GM08714 (cell line): ENCODE measurements at regions not wholly inside any gene's neighbourhood (a gene's known extent, or its start where the extent isn't known, plus 50 kb on each side); places are given as distances from the start of the nearest gene placed in this dataset.
A peak's percentile ranks its signal among the peaks of the same experiment; 100 is the strongest.

ENCODE experiments used
- H3K4me3 ChIP-seq: fragments of 200-500 bp; sonication (Bioruptor generic); 2 replicates; pipeline ENCODE4 v1.5.1; 2014; ENCODE audit warnings: mild to moderate bottlenecking, low read length, inconsistent platforms
- ZNF274 ChIP-seq: IDR thresholded peaks from 2 replicates; pipeline ENCODE4 v1.6.1; 2012; ENCODE audit warnings: mild to moderate bottlenecking, low read depth, low read length

DNA sequence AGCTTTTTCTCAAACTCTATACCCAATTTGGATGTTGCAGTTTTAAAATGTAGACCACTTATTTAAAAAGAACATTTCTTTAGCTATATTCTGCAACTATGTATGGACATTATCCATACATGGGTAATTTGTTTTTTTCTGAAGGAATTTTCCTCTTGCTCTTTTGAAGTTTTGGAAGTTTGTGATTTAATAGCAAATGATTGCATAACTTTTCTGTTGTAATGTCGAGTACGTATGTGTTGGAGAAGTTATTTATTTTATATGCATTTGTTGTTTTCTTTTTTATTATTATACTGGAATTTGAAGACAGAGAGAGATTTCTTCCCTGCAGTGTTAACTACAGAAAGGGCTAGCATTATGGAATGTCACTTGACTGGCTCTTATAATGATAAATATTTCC, 207.7 kb upstream of the FANCL start:
- no peak for TF ChIP-seq ZNF274

DNA sequence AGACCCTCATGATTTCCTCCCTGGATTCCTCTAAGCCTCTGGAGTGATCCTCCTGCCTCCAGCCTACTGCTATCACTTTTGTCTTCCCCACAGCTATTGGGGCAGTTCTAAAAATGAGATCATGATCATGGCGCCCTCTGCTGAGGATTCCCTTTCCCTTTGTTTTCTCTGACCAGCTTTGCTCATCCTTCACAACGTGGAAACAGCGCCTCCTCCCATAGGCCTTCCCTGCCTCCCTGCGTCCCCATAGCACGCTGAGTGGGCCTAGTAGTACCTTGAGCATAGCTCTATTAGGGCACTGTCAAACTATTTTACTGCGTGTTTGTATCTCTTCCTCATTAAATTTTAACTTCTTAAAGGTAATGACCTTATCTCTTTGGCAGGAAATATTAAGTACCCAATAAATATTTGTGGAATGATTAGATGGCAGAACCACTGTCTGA, 207.0 kb upstream of the FANCL start:
- no peak overlapping the region for H3K4me3 ChIP-seq
- TF ChIP-seq ZNF274 = no peak

More for the DNA sequence above, 207.7 kb upstream of the FANCL start:
- H3K4me3 ChIP-seq = no peak overlapping the region

DNA sequence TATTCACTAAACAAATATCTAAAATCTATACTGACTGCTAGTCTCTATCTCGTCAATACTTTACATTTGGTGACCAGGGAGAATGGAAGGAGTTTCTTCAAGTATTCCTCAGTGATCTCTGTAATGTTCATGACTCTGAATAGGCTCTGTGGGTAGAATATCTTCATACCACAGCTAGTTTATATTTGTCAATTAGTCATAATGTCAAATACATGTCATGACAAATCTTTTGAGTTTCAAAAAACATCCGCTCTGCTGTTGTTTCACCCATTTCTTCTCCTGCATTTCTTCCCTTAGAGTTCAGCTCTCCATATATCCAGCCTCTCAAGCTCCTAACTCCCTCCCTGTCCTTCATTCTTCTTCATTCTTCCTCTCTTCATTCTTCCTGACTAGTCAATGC, 206.5 kb upstream of the FANCL start:
- no peak overlapping the region for H3K4me3 ChIP-seq
- no peak for TF ChIP-seq ZNF274

DNA sequence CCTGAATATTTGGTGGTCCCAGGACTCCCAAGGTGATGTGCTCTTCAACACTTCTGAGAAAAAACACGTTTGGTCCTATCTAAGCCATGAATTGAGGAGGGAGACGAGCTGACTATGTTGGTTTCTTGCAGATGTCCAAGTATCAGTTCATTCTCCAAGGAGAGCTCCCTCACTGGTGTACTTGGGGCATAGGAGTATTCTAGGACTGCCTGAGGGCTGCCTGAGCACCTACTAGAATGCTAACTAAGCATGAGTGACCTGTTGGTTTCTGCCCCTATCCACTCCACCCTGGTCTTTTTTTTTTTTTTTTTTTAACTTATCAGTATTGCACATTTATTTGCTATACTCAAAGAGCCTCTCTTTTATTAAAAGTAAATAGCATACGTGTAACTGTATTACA, 200.5 kb upstream of the FANCL start:
- TF ChIP-seq ZNF274 = no peak
- H3K4me3 ChIP-seq = no peak overlapping the region

DNA sequence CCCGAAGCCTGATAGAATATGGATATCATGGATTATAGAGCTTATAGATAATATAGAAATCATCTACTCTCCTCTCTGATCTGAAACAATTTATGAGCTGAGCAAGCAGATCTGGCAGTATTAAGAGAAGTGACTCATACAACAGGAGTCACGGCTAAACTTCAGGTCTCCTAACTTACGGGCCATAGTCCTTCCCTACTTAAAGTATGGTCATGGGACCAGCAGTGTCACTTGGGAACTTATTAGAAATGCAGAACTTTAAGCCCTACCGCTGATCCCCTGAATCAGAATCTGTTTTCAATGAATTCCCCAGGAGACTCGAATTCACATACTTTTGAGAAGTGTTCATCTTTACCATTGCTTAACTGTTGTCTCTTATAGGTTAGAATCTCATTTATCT, 195.7 kb upstream of the FANCL start:
- H3K4me3 ChIP-seq = no peak overlapping the region
- no peak for TF ChIP-seq ZNF274

DNA sequence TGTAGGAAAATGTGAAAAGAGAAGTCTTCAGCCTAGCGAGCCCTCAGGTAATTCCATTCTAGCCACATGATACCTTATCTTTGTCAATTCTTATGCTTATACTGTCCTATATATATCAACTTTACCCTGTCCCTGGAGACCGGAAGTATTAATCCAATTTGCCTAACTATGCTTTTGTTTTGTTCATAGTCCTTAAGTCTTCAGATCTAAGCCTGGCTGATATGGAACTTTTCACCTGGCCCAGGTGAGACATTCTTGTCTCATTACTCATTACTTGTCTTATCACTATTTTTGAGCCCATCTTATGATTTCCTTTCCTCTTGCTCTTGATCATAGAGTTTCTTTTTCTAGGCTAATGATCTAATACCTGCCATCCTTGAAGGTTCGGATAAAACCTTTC, 194.1 kb upstream of the FANCL start:
- TF ChIP-seq ZNF274 = no peak
- no peak overlapping the region for H3K4me3 ChIP-seq

DNA sequence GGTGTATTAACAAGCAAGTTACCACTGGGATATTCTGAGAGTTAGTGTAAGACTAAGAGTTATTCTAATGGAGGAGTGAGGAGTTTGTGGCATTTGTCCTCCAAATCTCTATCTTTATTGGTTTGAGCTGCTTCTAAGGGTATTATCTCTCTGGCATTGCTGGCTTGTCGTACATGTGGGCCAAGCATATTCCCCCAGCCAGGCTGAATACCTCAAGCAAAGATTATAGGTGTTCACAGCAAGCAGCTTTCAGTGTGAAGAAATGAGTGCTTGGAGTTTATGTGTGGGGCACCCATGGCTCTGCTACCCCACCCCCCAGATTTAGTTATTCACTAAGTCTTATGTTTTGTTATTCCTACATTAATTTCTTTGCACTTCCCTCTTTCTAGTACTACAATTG, 193.6 kb upstream of the FANCL start:
- no peak for TF ChIP-seq ZNF274
- H3K4me3 ChIP-seq = no peak overlapping the region

DNA sequence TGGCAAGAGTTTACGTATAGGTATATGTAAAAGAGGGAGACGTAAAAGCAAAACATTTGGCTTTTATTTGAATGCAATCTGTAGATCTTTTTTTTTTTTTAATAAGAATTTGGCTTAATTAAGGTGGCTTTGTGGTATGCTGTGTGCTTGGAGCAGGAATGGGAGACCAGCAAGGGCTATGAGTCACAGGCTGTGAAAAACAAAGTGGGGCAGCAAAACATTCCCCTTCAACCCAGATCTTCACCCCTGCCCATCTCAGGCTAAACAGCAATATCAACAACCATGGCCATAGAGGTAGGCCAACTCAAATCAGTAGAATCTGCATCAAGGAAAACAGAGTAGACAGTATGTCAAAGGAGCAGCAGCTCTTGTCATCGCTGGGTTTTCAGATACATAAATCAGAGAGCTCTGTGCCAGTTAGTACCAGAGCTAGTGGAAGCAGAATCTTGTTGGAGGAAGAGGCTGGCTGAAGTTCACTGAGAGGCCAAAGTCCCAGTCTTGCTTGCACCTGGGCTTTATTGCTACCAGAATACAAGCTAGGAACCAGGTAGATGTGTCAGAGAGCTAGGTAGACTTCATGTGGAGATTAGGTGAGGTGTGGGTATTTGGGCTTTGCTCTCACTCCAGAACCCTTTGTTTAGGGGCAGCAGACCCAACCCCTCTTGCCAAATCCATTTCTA, 191.5 kb upstream of the FANCL start:
- TF ChIP-seq ZNF274 = no peak
- H3K4me3 ChIP-seq = no peak overlapping the region

DNA sequence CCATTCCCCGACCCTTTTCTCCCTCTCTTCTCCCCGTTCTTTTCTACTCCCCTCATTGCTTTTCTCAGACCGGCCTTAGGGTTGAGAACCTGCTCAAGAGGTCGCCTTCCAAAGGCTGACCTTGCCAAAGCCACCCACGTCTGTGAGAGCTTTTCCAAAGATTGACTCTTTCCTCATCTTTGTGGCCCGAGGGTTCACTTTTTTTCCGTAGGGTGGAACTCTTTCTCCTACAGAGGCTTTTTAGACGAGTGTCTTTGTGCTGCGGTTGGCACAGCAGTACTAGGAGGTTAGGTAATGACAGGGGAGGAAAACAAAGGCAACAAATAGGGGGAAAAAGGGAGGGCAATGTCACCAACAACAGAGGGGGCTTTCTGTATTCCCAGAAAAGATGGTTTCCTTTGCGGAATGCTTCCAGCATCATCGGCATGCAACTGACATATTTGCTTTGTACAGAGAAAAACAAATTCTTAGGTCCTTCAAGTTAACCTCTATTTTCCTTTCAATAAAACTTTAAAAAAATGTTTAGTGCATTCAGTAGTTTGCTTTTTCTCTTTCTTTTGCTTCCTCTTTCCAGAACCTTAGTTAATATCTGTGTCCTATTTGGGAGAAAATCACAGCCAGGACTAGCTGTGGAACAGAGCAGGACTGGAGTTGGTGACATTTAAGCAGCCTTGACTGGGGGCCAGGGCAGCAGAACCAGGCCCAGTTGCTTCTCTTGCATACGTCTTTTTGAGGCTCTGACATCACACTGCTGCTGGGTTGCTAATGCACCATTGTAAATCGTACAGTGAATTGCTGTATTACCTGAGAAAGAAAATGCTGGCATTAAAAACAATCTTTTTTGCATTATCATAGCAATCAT, 188.1 kb upstream of the FANCL start:
- H3K4me3 ChIP-seq = no peak overlapping the region; the same call in 1 of the 2 replicates
- TF ChIP-seq ZNF274 = no peak

DNA sequence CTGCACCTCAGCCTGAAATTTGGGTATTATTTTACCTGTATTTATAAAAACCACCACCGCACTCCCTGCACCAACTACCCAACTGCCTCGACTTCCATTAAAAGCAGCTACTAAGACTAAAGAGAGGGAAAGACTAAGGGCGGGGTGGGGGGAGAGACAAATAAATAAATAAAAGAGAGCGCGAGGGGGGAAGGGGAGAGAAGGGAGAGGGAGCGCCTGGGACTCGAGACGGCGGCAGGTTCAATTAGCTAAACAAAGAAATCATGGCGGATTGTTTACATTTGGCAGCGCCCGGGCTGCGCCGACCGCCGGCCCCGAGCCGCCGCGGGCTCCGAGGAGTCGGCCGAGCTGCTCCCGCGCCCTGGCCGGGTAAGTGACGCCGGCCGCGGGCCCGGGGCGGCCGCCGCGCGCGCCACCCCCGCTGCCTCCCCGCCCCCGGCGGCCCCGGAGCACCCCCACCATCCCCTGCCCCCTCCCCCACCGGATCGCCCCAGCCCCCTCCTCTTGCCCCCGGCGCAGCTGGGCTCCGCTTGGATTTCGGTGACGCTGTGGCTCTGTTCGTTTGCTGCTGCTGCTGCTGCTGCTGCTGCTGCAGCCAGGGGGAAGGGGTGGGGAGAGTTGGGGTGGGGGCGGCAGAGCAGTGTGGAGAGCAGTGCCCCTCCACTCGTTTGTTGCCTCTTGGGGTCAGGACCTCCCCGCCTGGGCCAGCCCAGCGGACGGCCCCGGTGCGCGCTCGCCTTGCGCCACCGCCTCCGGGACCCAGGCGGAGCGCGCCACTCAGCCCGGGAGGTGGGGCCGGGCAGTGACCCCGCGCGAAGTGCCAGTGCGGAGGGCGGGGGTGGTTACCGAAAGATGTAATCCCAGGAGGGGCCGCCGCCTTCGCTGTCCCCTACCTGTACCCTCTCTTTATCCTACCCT, 187.2 kb upstream of the FANCL start:
- H3K4me3 ChIP-seq = peak overlapping the region; percentile 94
- TF ChIP-seq ZNF274 = no peak

DNA sequence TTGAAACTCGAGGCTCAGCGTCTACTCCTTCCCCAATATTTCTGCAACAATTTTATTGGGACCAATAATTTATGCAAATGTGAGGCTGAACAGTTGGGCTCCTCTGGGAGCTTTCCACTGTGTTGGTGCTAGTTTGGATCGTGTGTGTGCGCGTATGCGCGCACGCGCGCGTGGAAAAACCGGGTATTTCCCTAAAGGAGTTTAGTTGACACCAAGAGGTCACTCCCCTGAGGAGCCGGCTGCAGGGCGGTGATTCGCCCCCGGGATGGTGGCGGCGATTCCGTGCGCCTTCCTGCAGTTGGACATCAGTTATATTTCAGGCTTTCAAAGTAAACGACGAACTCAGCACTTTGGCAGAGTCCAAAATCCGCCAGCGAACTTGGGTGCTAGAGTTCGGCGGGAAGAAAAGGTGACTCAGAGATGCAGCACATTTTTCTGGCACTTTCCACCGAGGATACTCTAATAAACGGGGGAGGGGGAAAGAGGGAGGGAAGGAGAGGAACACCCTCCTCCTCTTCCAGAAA, 186.5 kb upstream of the FANCL start:
- TF ChIP-seq ZNF274 = no peak

DNA sequence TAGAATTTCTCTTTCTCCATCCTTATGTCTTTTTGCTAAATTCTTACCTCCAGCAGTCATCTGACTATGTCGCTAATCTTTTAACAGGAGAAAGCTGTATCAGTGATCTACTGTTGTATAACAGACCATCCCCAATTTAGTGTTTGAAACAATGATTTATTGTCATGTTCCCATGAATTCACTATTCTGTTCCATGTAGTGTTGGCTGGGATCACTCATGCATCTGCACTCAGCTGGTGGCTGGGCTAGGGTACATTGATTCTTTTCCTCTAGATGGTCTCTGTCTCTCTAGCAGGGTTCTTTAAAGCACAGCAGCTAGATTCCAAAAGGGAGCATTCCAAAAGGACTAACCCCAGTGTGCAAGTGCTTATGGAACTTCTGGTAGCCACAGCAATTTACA, 184.2 kb upstream of the FANCL start:
- no peak for TF ChIP-seq ZNF274
- no peak overlapping the region for H3K4me3 ChIP-seq

More for the DNA sequence above, 186.5 kb upstream of the FANCL start:
- peak overlapping the region; percentile 94 for H3K4me3 ChIP-seq

DNA sequence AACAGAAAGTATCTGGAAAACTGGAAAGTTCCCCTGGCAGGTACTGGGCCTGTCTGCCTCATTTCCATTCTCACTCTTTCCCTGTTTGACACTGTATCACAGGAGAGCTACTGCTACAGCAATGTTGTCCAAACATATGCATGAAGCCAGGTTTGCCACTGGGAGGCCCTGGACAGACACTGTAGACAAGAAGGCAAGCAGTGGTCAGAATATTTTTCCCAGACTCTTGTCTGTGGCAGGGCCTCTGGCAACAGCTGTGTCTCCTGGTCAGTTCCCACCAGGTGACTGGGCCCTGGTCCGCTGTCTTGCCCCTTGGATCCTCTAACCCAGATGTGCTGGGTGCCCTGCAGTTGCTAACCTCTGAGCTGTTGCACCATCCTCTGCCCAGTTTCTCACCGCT, 178.9 kb upstream of the FANCL start:
- no peak overlapping the region for H3K4me3 ChIP-seq
- TF ChIP-seq ZNF274 = no peak

DNA sequence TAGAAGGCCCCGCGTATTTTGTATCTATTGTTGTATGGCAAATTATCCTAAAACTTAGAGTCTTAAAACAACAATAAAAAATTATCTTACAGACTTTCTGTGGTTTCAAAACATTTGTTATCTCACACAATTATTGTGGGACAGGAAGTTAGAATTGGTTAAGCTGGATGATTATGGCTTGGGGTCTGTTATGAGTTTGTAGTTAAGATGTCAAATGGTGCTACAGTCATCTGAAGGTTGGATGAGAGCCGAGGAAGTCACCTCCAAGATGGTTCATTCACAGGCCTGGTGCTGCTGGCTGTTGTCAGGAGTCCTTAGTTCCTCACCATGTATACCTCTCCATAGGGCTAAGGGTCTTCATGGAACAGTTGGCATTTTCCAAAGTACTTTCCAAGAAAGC, 175.6 kb upstream of the FANCL start:
- no peak overlapping the region for H3K4me3 ChIP-seq
- TF ChIP-seq ZNF274 = no peak

DNA sequence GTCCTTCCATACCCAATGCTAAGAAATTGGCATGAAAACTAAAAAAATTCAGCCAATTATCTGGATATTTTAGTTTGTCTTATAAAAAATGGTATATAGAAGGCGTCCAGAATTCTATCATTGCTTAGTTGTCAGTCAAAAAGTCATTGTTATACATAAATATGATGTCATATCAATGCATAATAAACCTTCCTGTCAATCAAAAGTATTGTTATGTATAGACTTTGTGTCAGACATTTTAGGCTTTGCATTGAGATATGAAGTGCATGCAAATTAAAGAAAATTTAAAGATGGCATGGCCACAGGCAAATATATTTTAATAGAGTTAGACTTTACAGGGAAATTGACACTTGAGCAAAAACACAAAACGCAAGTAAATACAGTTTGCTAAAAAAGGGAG, 173.4 kb upstream of the FANCL start:
- H3K4me3 ChIP-seq = no peak overlapping the region
- TF ChIP-seq ZNF274 = no peak
